ENCODE measurements at regions not wholly inside any gene's neighbourhood (a gene's known extent, or its start where the extent isn't known, plus 50 kb on each side); places are given as distances from the start of the nearest gene placed in this dataset.
"Not testable (repeated sequence)": the region's sequence is repeated elsewhere in the genome, so short reads cannot be mapped to it uniquely, and the experiment has no call there.

DNA sequence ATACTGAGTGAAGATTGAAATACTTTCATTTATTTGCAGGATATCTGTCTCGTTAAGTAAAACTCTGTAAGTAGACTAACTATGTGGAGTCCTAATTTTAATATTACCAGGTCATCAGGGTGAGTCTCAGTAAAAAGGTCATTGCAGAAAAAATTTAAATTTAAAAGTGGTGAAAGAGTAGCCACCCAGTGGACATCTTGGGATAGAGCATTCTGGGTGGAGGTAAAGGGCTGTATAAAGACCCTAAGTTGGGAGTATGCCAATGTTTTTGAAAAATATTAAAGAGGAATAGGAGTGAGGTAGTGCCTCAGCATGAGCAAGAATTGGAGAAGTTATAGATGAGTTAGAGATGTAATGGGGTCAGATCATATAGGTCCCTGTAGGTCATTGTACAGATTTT lies 145.5 kb downstream of the HMHB1 start:
- no peak for DNase-seq

GRCh38 chr5:143962201-143962600 lies 150.2 kb downstream of the HMHB1 start:
- no peak for DNase-seq

- no peak for DNase-seq
Observed at GRCh38 chr5:143964919-143965318, 153.0 kb downstream of the HMHB1 start.

DNA sequence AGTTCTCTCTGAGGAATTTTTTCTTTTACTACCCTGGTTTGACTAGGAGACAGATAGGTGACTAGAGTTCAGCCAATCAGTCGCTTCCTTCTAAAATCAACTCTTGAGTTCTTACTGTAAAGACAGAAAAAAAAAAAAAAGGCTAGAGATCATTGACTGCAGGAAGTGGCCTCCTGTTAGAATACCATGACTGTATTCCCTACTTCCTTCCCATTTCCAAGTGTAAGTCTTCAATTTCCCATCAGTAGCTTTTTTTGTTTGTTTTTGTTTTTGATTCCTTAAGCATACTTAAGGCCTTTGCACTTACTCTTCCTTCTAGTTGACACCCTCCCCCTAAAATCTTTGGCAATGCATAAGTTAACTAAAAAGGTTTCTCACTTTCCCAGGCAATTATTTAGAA lies 154.3 kb downstream of the HMHB1 start:
- DNase-seq, result no peak

GRCh38 chr5:143968071-143968878 lies 156.3 kb downstream of the HMHB1 start:
- peak in 1 of 2 donors; percentile 34 for DNase-seq

- no peak for DNase-seq
Observed at GRCh38 chr5:143970159-143970558, 158.2 kb downstream of the HMHB1 start.

GRCh38 chr5:143972068-143972467 lies 160.1 kb downstream of the HMHB1 start:
- no peak for DNase-seq

- no peak for DNase-seq
Observed at GRCh38 chr5:143976055-143976454, 164.1 kb downstream of the HMHB1 start.

GRCh38 chr5:143977891-143978461 lies 166.0 kb downstream of the HMHB1 start:
- no peak for DNase-seq

GRCh38 chr5:143979044-143979690 lies 167.2 kb downstream of the HMHB1 start:
- DNase-seq, result no peak

- DNase-seq, result no peak
Observed at GRCh38 chr5:143980506-143980905, 168.5 kb downstream of the HMHB1 start.

- DNase-seq, result not testable (repeated sequence)
Observed at GRCh38 chr5:143982957-143983356, 171.0 kb downstream of the HMHB1 start.

DNA sequence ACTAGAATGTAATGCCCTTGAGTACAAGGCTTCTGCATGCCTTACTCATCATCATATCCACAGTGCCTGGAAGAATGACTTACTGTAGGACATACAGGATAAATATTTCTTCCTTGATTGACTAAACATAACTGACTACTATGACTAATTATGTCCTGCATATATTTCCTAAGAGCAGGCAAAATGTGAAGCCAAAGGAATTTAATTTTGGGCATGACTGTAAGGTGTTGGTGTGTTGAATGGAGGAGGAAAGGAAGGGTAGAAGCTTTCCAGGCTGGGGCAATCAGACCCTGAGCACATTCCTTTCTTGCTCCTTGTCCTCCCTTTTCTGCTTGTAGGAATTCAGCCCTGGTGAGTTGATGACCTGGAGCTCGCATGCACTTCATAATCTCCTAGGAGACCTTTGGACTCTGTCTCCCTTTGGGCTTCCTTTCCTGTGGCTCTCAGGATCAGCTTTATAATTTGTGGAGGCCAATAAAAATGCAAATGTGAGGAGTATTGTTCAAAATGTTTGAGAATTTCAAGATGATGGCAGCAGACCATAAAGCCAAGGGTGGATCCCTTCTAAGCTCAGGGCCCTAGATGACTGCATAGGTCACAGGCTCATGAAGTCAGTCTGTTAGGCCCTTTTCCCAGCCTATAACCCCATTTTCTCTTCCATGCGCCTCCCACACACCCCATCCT lies 174.0 kb downstream of the HMHB1 start:
- DNase-seq, result no peak

GRCh38 chr5:143986516-143987212 lies 174.7 kb downstream of the HMHB1 start:
- DNase-seq, result no peak

GRCh38 chr5:143987264-143987663 lies 175.3 kb downstream of the HMHB1 start:
- no peak for DNase-seq

GRCh38 chr5:143987751-143988560 lies 176.0 kb downstream of the HMHB1 start:
- no peak for DNase-seq

GRCh38 chr5:143992496-143992895 lies 178.0 kb downstream of the YIPF5 start:
- no peak for DNase-seq

GRCh38 chr5:144002876-144003275 lies 167.6 kb downstream of the YIPF5 start:
- DNase-seq, result no peak

GRCh38 chr5:144003636-144004035 lies 166.8 kb downstream of the YIPF5 start:
- DNase-seq, result no peak

DNA sequence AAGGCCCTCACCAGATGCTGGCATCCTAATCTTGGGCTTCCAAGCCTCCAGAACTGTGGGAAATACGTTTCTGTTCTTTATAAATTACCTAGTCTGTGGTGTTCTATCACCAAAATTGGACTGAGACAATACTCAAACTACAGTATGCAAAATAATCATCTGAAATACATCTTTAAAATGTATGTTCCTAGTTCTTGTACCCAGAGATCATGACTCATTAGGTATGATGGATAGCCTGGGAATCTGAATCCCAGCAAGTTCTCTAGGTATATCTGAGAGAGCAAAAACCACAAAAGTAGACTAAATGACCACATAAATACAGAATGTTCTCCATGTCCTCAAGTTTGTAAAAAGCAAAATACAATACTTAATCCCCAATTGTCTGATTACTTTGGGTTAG lies 166.3 kb downstream of the YIPF5 start:
- no peak for DNase-seq

- no peak for DNase-seq
Observed at GRCh38 chr5:144004751-144005150, 165.7 kb downstream of the YIPF5 start.

DNA sequence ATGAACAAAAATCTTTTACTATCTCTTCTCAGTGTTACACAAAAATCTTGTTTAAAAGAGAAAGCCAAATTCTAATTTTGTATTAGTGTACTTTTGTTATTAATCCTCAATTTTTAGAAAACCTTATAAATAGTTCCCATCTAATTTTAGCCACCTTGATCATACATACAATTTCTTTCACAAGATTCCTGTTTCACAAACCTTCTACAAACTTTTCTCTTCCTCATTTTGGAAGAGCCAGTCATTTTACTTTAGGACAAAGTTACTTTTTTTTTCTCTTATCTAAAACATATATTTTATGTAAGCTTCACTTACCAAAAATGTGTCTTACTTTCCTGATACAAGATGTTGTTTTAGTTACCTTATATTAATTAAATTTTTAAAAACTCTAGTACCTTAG lies 161.3 kb downstream of the YIPF5 start:
- no peak for DNase-seq
